ENCODE measurements at regions not wholly inside any gene's neighbourhood (a gene's known extent, or its start where the extent isn't known, plus 50 kb on each side); places are given as distances from the start of the nearest gene placed in this dataset.

- no peak for DNase-seq (ENCODE audit: low read depth, low spot score)
Measured at GRCh38 chr11:32002311-32002710, 88.6 kb upstream of the RCN1 start.

- no peak for DNase-seq (ENCODE audit: low read depth, low spot score)
Measured at GRCh38 chr11:31997955-31998354, 92.9 kb upstream of the RCN1 start.

- no peak for DNase-seq (ENCODE audit: low read depth, low spot score)
Measured at GRCh38 chr11:31996159-31996881, 94.6 kb upstream of the RCN1 start.

- DNase-seq (ENCODE audit: low read depth, low spot score), result no peak
Measured at GRCh38 chr11:31995525-31996094, 95.3 kb upstream of the RCN1 start.

GRCh38 chr11:31995032-31995431 is 95.8 kb upstream of the RCN1 start:
- DNase-seq (ENCODE audit: low read depth, low spot score), result peak; percentile 30

GRCh38 chr11:31987118-31988005 is 103.5 kb upstream of the RCN1 start:
- DNase-seq (ENCODE audit: low read depth, low spot score), result peak; percentile 51

GRCh38 chr11:31986201-31986889 is 104.5 kb upstream of the RCN1 start:
- DNase-seq (ENCODE audit: low read depth, low spot score), result peak; percentile 26

- no peak for DNase-seq (ENCODE audit: low read depth, low spot score)
Measured at GRCh38 chr11:31981457-31981856, 109.4 kb upstream of the RCN1 start.

GRCh38 chr11:31977343-31977742 is 113.5 kb upstream of the RCN1 start:
- DNase-seq (ENCODE audit: low read depth, low spot score), result no peak

- DNase-seq (ENCODE audit: low read depth, low spot score), result peak; percentile 23
Measured at GRCh38 chr11:31974366-31975136, 116.3 kb upstream of the RCN1 start.

GRCh38 chr11:31973172-31973571 is 117.7 kb upstream of the RCN1 start:
- DNase-seq (ENCODE audit: low read depth, low spot score), result no peak

- no peak for DNase-seq (ENCODE audit: low read depth, low spot score)
Measured at GRCh38 chr11:31972623-31973022, 118.3 kb upstream of the RCN1 start.

- DNase-seq (ENCODE audit: low read depth, low spot score), result no peak
Measured at GRCh38 chr11:31969359-31969702, 121.5 kb upstream of the RCN1 start.

- DNase-seq (ENCODE audit: low read depth, low spot score), result peak; percentile 82
Measured at GRCh38 chr11:31968461-31969358, 122.2 kb upstream of the RCN1 start.

- DNase-seq (ENCODE audit: low read depth, low spot score), result no peak
Measured at GRCh38 chr11:31967404-31968130, 123.3 kb upstream of the RCN1 start.

GRCh38 chr11:31966846-31967245 is 124.0 kb upstream of the RCN1 start:
- DNase-seq (ENCODE audit: low read depth, low spot score), result no peak

- no peak for DNase-seq (ENCODE audit: low read depth, low spot score)
Measured at GRCh38 chr11:31964181-31964580, 126.7 kb upstream of the RCN1 start.

- DNase-seq (ENCODE audit: low read depth, low spot score), result no peak
Measured at GRCh38 chr11:31960126-31960525, 130.7 kb upstream of the RCN1 start.

GRCh38 chr11:31959716-31960115 is 131.2 kb upstream of the RCN1 start:
- peak; percentile 69 for DNase-seq (ENCODE audit: low read depth, low spot score)

All from astrocyte of the hippocampus (primary cell).